AG09309 (cell line): ENCODE measurements at regions not wholly inside any gene's neighbourhood (a gene's known extent, or its start where the extent isn't known, plus 50 kb on each side); places are given as distances from the start of the nearest gene placed in this dataset.

Experiments used
- DNase-seq: peaks from one replicate; pipeline ENCODE4 v3.0.0-alpha.2; 2010; ENCODE audit warnings: low read depth
- H3K4me3 ChIP-seq: 2 replicates; pipeline ENCODE4 v1.5.1; 2011; ENCODE audit warnings: mild to moderate bottlenecking, low read depth, low read length, moderate library complexity; ENCODE audit not compliant: control insufficient read depth
- TF ChIP-seq, protein P1 (sequence below): IDR thresholded peaks from 2 replicates; pipeline ENCODE4 v1.5.1; 2011; ENCODE audit warnings: mild to moderate bottlenecking, low read depth, low read length, inconsistent platforms; ENCODE audit not compliant: insufficient read depth, control insufficient read depth; ENCODE audit errors: missing control alignments

DNA sequence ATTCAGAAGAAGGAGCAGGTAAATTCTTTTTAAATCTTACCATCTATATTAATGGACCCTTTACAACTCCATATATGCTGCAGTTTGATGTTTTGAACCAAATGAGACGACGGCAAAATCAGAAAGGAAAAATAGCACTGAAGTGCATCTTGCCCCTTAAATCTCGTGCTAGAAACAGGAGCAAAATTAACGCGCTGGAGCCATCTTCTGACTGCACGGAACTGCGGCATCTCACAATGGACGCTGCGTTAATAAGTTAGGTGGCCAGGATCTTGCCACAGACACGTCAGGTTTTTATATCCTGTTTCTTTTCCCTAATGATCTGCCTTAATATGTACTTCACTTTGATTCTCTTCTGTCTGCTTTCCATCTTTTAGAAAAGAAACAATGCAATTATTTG is 354.5 kb downstream of the TFEC start:
- TF ChIP-seq, protein P1, sequence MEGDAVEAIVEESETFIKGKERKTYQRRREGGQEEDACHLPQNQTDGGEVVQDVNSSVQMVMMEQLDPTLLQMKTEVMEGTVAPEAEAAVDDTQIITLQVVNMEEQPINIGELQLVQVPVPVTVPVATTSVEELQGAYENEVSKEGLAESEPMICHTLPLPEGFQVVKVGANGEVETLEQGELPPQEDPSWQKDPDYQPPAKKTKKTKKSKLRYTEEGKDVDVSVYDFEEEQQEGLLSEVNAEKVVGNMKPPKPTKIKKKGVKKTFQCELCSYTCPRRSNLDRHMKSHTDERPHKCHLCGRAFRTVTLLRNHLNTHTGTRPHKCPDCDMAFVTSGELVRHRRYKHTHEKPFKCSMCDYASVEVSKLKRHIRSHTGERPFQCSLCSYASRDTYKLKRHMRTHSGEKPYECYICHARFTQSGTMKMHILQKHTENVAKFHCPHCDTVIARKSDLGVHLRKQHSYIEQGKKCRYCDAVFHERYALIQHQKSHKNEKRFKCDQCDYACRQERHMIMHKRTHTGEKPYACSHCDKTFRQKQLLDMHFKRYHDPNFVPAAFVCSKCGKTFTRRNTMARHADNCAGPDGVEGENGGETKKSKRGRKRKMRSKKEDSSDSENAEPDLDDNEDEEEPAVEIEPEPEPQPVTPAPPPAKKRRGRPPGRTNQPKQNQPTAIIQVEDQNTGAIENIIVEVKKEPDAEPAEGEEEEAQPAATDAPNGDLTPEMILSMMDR: peak; percentile 62
- DNase-seq: no peak
- no peak overlapping the region for H3K4me3 ChIP-seq

DNA sequence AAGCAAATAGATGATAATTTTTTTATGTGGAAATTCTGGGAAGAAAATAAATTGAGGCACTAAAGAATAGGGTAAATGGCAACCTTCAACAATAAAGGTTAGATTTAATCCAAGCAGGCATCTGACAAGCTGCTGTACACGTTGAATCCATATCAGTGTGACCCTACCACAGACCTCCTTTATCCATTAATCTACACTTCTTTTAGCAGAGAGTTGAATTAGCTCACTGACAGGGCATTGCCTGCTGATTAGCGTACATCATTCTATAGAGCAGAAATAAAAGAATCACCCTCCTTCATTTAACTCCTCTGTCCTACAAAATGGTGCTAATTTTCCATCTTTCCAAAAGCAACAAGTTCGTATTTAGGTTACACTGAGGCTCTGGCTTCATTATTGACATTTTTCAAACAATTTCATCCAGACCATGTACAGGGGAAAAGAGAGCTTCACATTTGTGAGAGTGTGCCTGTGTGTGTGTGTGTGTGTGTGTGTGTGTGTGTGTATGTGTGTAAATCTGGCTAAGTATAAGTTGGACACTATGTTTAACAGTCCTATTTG is 356.0 kb downstream of the TFEC start:
- TF ChIP-seq, protein P1: no peak
- no peak overlapping the region for H3K4me3 ChIP-seq
- DNase-seq: no peak

DNA sequence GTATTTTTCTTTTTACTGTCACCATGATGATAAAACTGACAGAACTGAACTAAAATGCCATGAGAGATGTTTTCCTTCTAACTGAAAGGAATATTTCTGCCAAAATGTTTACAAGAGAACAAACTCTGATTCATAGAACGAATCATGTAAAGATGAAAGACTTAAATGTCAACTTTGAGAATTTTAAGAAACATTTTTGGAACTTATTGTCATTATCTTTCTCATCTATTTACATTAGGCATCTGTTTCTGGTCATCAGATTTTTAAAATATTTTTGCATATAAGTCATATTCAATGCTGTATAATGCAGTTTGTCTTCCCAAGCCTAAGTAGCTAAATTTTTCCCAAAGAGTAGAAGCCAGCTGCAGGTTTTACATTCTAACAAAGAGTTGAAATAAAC is 358.5 kb downstream of the TFEC start:
- H3K4me3 ChIP-seq: no peak overlapping the region
- TF ChIP-seq, protein P1: no peak
- DNase-seq: no peak

DNA sequence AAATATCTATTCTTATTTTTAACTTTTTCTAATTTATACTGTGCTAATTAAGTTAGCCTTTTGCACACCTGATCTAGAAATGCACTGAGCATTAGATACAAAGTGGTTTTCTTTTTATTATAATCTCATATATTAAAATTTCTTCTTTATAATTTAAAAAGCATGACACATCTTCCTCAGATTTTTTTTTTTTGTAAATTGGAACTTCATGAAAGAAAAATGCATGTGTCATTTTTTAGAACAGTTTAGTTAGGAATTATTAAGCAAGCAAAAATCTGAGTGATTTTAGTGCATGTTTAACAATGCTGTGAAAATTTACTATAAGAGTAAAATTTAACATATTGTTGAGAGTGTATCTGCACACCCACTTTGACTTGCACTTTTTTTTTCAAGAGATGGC is 367.9 kb downstream of the TFEC start:
- DNase-seq: no peak
- no peak overlapping the region for H3K4me3 ChIP-seq
- TF ChIP-seq, protein P1: no peak

DNA sequence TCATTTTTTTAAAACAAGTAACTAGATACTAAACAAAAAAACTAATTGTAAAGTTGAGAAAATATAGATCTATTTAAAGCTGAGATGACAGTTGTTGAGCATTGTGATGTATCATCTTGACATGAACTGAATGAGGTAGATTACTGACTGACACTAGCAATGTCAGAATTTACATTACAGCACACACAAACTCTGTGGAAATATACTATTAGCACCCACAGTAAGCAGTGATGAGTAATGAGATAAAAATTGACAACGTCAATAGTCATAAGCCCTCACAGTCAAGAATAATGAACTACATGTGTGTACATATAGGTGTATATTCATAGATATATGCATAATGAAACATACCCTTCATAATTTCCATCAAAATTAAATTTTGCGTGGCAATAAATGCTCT is 368.4 kb downstream of the TFEC start:
- TF ChIP-seq, protein P1: no peak
- H3K4me3 ChIP-seq: no peak overlapping the region
- DNase-seq: no peak

DNA sequence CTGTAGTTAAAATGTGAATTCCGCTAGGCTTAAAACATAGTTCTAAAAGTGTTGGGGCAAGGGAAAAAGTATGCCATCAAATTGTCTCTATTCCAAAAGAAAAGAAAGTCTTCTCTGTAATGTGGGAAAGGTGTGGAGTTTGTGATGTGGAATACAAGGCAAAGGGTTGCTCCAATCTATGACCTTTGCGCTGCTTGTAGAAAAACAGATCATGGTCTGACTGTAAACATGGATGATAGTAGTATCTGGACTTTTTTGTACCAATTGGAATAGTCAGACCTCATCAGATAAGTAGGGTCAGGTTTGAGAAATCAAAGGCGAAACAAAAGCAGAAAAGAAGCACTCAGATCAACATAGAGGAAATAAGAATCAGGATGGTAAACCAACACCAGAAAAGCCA is 372.3 kb downstream of the TFEC start:
- TF ChIP-seq, protein P1: no peak
- DNase-seq: no peak
- no peak overlapping the region for H3K4me3 ChIP-seq

DNA sequence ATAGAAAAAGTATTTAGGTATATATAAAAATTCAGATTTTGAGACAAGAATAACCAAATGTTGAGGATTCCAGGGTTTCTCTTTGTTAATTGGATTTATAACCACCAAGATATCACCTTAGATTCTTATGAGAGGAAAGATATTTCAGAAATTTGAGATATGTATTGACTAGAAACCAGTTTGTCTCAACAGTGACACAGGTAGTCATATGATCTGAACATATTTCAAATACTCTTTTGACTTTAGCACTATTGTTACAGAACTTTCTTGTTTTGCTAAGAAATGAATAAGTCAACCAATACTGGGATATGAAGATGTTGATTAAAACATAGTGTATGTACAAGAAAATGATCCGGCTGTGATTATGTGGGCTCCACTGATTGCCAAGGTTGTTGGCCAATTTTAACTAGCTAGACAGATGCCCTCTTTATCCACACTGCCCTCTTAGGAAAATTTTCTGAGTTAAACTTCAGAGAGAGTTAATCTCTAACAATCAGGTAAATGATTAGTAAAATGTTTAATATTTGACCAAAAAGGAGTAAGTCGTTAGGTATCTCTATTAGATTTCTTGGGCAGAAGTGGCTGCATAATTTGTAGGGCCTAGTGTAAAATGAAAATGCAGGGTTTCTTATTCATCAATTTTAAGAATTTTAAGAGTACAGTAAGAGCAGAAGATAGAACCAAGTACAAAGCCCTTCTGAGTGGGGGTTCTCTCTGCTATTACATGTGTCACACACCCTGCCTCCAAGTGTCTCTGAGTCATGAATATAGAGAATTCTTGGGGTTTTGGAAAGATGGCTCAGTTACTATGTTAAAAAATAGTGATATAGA is 376.0 kb downstream of the TFEC start:
- TF ChIP-seq, protein P1: no peak
- no peak overlapping the region for H3K4me3 ChIP-seq
- no peak for DNase-seq
